Lower leg skin (tissue), 3 donors: ENCODE measurements at regions not wholly inside any gene's neighbourhood (a gene's known extent, or its start where the extent isn't known, plus 50 kb on each side); places are given as distances from the start of the nearest gene placed in this dataset.

Source experiments
- CTCF ChIP-seq, 3 donors: fragments of 450-650 bp; IDR thresholded peaks; one replicate each; pipeline ENCODE4 v1.5.1; 2016; ENCODE audit warnings: antibody characterized with exemption in 3 of 3, mild to moderate bottlenecking in 3 of 3, moderate library complexity in 2 of 3
- POLR2A ChIP-seq, 2 donors: fragments of 450-650 bp; IDR thresholded peaks; one replicate each; pipeline ENCODE4 v1.6.1; 2016 to 2017; ENCODE audit warnings: antibody characterized with exemption in 2 of 2, mild to moderate bottlenecking in 1 of 2, moderate library complexity in 1 of 2

- no peak for TF ChIP-seq CTCF (IDR thresholded peaks at IDR 0.05)
- no peak for TF ChIP-seq POLR2A (IDR thresholded peaks at IDR 0.05)
Observed at GRCh38 chr4:66837279-66837922, 707.9 kb downstream of the CENPC start.
